Natural killer cell (primary cell): ENCODE measurements at regions not wholly inside any gene's neighbourhood (a gene's known extent, or its start where the extent isn't known, plus 50 kb on each side); places are given as distances from the start of the nearest gene placed in this dataset.

Experiments
- ATAC-seq, 3 donors: fragments of 150-1000 bp in 2 of 3; fragments of 200-7000 bp in 1 of 3; cut with Tn5 transposase; 1 replicate in 1 of 3; 2 replicates in 2 of 3; pipeline ENCODE4 v1.10.0; 2021; ENCODE audit warnings: mild to moderate bottlenecking in 2 of 3, moderate library complexity in 2 of 3
- DNase-seq, 2 donors: peaks; one replicate each; pipeline versions ENCODE4 v3.0.0 to v3.0.0-alpha.2; 2013 to 2021; ENCODE audit warnings: mixed read lengths in 1 of 2
- H3K27ac ChIP-seq: one replicate; pipeline ENCODE4 v1.5.1; 2013; ENCODE audit warnings: mild to moderate bottlenecking, low read length
- H3K27me3 ChIP-seq: one replicate; pipeline ENCODE4 v1.6.1; 2013; ENCODE audit warnings: low read length; ENCODE audit not compliant: control insufficient read depth, insufficient read depth
- H3K36me3 ChIP-seq: one replicate; pipeline ENCODE4 v1.6.1; 2013; ENCODE audit warnings: low read length; ENCODE audit not compliant: control insufficient read depth, insufficient read depth
- H3K4me1 ChIP-seq: one replicate; pipeline ENCODE4 v1.6.1; 2013; ENCODE audit warnings: low read length; ENCODE audit not compliant: control insufficient read depth, insufficient read depth
- H3K4me3 ChIP-seq: one replicate; pipeline ENCODE4 v1.5.1; 2013; ENCODE audit warnings: low read length
- H3K9me3 ChIP-seq: one replicate; pipeline ENCODE4 v1.6.1; 2013; ENCODE audit warnings: low read length; ENCODE audit not compliant: control insufficient read depth, insufficient read depth
- H3K27ac Mint-ChIP-seq, 2 donors: one replicate each; pipeline ENCODE4 v1.8.0; 2022; ENCODE audit warnings: mild to moderate bottlenecking in 2 of 2, mixed read lengths in 2 of 2, moderate library complexity in 1 of 2
- H3K27me3 Mint-ChIP-seq, 2 donors: one replicate each; pipeline ENCODE4 v1.8.0; 2022; ENCODE audit warnings: low read depth in 2 of 2, mixed read lengths in 2 of 2
- H3K36me3 Mint-ChIP-seq: one replicate; pipeline ENCODE4 v1.8.0; 2022; ENCODE audit warnings: mixed read lengths
- H3K4me1 Mint-ChIP-seq, 2 donors: one replicate each; pipeline ENCODE4 v1.8.0; 2022; ENCODE audit warnings: mixed read lengths in 2 of 2
- H3K4me3 Mint-ChIP-seq: one replicate; pipeline ENCODE4 v1.8.0; 2022; ENCODE audit warnings: mild to moderate bottlenecking, moderate library complexity, mixed read lengths
- H3K9me3 Mint-ChIP-seq, 2 donors: one replicate each; pipeline ENCODE4 v1.8.0; 2022; ENCODE audit warnings: mixed read lengths in 2 of 2
- WGBS: methylation state at CpG from one replicate; pipeline ENCODE4 v1.1.7; 2013; ENCODE audit warnings: missing lambda C conversion rate; ENCODE audit not compliant: insufficient coverage; 5-methylcytosine and 5-hydroxymethylcytosine counted together
- intact Hi-C: fragments of 100-400 bp; cut with micrococcal nuclease; formaldehyde crosslinking; loops from one replicate; pipeline ENCODE4 v1.14.2; 2022
- TF ChIP-seq, protein P1 (sequence below): fragments of 200-600 bp; IDR thresholded peaks from one replicate; pipeline ENCODE4 v1.8.0; 2022; ENCODE audit warnings: antibody characterized with exemption

DNA sequence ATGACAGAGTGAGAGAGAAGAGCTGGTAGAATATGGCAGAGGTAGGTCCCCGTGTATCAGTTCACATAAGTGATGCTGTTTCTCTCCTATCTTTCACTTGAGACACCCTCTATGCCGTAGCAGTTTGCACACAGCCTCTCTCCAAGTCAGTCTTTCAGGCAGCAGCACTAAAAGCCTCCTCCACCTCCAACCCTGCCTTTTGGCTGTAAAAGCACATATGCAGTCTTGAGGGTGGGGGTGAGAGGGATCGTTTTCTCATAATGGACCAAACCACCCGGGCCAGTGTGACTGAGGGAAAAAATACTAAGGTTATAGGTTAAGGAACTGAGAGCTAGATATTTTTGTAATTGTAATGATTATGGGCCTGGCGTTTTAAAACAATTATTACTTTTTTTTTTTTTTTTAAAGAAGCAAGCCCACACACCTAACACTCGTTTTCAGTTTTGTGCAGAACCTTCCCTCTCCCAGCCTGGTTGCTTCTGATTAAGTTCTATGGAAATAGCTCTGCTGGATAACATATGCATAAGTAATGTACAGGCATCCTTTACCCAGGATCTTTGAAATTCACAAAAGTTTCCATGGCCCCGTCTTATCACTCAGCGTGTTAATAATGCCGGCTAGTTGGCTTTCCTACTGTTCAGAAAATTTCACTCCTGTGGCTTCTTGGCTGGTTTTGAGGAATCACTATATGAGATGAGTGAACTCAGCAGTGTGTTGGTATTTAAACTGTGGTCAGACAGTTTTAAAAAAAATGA, 112.2 kb upstream of the MEIS1 start:
- Mint-ChIP-seq H3K4me1 (no peaks in the 10 kb centered on the region), H3K4me3 (no peak overlapping the region), H3K27ac (no peak overlapping the region), H3K36me3 (no peaks in the 10 kb centered on the region), H3K9me3 (no peaks in the 10 kb centered on the region), H3K27me3 (no peaks in the 10 kb centered on the region)
- Histone ChIP-seq H3K9me3 (no peaks in the 10 kb centered on the region), H3K4me3 (no peak overlapping the region), H3K36me3 (no peaks in the 10 kb centered on the region), H3K4me1 (no peaks in the 10 kb centered on the region), H3K27ac (no peak overlapping the region), H3K27me3 (no peaks in the 10 kb centered on the region)
- intact Hi-C loops = no loop called here
- 85% methylated on average over 7 of the region's 9 CpGs for WGBS
- no peak for DNase-seq
- TF ChIP-seq, protein P1, sequence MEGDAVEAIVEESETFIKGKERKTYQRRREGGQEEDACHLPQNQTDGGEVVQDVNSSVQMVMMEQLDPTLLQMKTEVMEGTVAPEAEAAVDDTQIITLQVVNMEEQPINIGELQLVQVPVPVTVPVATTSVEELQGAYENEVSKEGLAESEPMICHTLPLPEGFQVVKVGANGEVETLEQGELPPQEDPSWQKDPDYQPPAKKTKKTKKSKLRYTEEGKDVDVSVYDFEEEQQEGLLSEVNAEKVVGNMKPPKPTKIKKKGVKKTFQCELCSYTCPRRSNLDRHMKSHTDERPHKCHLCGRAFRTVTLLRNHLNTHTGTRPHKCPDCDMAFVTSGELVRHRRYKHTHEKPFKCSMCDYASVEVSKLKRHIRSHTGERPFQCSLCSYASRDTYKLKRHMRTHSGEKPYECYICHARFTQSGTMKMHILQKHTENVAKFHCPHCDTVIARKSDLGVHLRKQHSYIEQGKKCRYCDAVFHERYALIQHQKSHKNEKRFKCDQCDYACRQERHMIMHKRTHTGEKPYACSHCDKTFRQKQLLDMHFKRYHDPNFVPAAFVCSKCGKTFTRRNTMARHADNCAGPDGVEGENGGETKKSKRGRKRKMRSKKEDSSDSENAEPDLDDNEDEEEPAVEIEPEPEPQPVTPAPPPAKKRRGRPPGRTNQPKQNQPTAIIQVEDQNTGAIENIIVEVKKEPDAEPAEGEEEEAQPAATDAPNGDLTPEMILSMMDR = no peak
- no peak for ATAC-seq

DNA sequence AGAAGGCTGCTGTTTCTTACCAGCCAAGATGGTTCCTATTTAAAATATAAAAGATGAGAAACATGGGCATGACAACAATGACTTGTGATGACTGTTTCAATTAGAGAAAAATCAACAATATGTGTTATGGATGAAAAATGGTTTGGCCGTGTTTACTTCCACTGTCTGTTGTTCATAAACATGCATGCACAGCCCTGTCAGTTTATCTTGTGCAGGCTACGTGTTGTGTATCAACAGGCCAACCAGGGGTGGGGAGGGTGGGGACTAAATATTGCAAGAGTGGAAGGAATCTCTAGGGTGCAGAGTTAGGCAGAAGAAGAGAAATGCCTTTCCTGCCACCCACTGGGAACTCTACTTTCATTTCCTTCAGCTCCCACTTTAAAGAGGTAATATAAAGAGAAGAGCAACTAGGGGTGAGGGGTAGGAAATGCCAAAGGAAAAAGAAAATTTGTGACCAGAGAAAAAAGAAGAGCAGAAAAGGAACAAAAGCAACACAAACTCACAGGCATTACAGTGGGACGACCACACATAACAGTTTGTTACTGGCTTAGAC, 116.8 kb upstream of the MEIS1 start:
- ATAC-seq (no peak), DNase-seq (no peak)
- WGBS = 94% methylated on average over 2 of the region's 3 CpGs
- Mint-ChIP-seq H3K36me3 (no peaks in the 10 kb centered on the region), H3K4me1 (no peaks in the 10 kb centered on the region), H3K9me3 (peaks cover 0 to 6% of the 10 kb centered on the region in 2 donors), H3K4me3 (no peak overlapping the region), H3K27me3 (no peaks in the 10 kb centered on the region), H3K27ac (no peak overlapping the region)
- no peak overlapping the region for H3K4me3 ChIP-seq
- intact Hi-C loops = no loop called here
- TF ChIP-seq, protein P1 = no peak
- no peak overlapping the region for H3K27ac ChIP-seq
- no peaks in the 10 kb centered on the region for H3K36me3 ChIP-seq
- no peaks in the 10 kb centered on the region for H3K27me3 ChIP-seq
- no peaks in the 10 kb centered on the region for H3K9me3 ChIP-seq
- H3K4me1 ChIP-seq = no peaks in the 10 kb centered on the region

DNA sequence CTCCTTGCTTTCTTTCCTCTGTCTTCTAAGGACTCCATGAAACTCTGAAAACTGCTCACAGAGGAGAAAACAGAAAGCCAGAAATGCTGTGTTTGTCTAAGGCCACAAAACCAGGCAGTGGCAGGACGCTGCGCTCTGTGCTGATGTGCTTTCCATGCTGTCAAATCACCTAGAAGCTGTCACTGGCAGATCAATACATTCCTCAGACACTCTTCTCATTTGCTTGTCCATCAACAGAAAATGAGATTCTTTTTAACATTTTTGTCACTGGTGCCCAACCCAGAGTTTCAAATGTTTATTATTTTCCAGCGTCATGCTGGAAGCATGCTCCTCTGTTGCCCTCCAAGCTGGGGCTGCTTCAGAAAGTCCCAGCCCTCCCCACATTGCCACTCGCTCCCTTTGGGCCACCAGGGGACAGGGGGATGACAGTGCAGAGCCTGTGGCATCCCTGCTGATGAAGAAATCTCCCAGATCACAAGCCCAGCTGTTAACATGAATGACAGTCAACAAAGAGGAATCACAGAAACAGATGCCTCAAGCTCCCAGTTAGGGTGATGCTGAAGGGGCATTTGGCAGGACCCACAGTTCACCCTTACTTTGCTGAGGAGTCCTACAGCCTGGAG, 117.5 kb upstream of the MEIS1 start:
- no peaks in the 10 kb centered on the region for H3K27me3 ChIP-seq
- Mint-ChIP-seq H3K9me3 (peaks cover 0 to 8% of the 10 kb centered on the region in 2 donors), H3K36me3 (no peaks in the 10 kb centered on the region), H3K4me1 (no peaks in the 10 kb centered on the region), H3K27me3 (no peaks in the 10 kb centered on the region), H3K27ac (no peak overlapping the region), H3K4me3 (no peak overlapping the region)
- H3K36me3 ChIP-seq = no peaks in the 10 kb centered on the region
- WGBS = 78% methylated on average over 4 of the region's 4 CpGs
- no peak overlapping the region for H3K27ac ChIP-seq
- H3K4me1 ChIP-seq = no peaks in the 10 kb centered on the region
- intact Hi-C loops = no loop called here
- H3K4me3 ChIP-seq = no peak overlapping the region
- no peak for DNase-seq
- ATAC-seq = no peak
- TF ChIP-seq, protein P1 = no peak
- no peaks in the 10 kb centered on the region for H3K9me3 ChIP-seq
